Heart left ventricle (tissue), 13 donors: ENCODE measurements at regions not wholly inside any gene's neighbourhood (a gene's known extent, or its start where the extent isn't known, plus 50 kb on each side); places are given as distances from the start of the nearest gene placed in this dataset.

Experiments
- CTCF ChIP-seq, 12 donors: fragments of 200-600 bp; sonication (generic) in 4 of 12; IDR thresholded peaks; one replicate each; pipeline versions ENCODE4 v1.5.0 to v1.8.0; 2018 to 2022; ENCODE audit warnings: antibody characterized with exemption in 12 of 12, mild to moderate bottlenecking in 5 of 12
- POLR2A ChIP-seq, 2 donors: fragments of 450-650 bp; IDR thresholded peaks; one replicate each; pipeline ENCODE4 v1.6.1; 2017; ENCODE audit warnings: antibody characterized with exemption in 2 of 2, mild to moderate bottlenecking in 2 of 2, moderate library complexity in 2 of 2
- donor health status: ischemic (EF 13 %, LVEDD 7.1; RV severe dilation, severe dysfunction).
- donor health status: DM: no; HTN: yes; CAD: no.
- donor health status: DM: no; HTN: no; CAD: no.
- donor health status: ischemic (EF 25% LVEDD 6.9; RV normal size, moderate dysfunction).
- donor health status: ischemic (EF 25% LVEDD 5.7; RV mildly dilated, moderate dysfunction).
- donor health status: ischemic (EF 35%, LVEDD 5.7; RV mildly dilated, moderate dysfunction).
- donor health status: nonischemic (EF 11% LVEDD 7.7; RV severe dilation, severe dysfunction).
- donor health status: DM: yes; HTN: yes; CAD: no.
- donor health status: PGD.
- donor health status: ischemic (EF 29% LVEDD 5.4; RV normal size, mild dysfunction).
- donor health status: nonischemic (EF 23%, LVEDD 6.1; RV moderate dilation, normal function).

- TF ChIP-seq CTCF (IDR thresholded peaks at IDR 0.05) (no peak), POLR2A (IDR thresholded peaks at IDR 0.05) (no peak)
Measured at GRCh38 chr1:55276671-55277376, 61.7 kb upstream of the USP24 start.
